ENCODE measurements at regions not wholly inside any gene's neighbourhood (a gene's known extent, or its start where the extent isn't known, plus 50 kb on each side); places are given as distances from the start of the nearest gene placed in this dataset.

- no peak for TF ChIP-seq CTCF (conservative IDR thresholded peaks at IDR 0.05; ENCODE audit: low read depth, low read length)
- no peak for DNase-seq (ENCODE audit: low read depth)
Observed at GRCh38 chr2:217154923-217155322, 295.1 kb upstream of the TNP1 start.

GRCh38 chr2:217153510-217153909 is 293.6 kb upstream of the TNP1 start:
- DNase-seq (ENCODE audit: low read depth), result no peak
- no peak for TF ChIP-seq CTCF (conservative IDR thresholded peaks at IDR 0.05; ENCODE audit: low read depth, low read length)
- H3K4me3 ChIP-seq (ENCODE audit: low read length), result no peak overlapping the region

More at GRCh38 chr2:217154923-217155322, 295.1 kb upstream of the TNP1 start:
- no peak overlapping the region for H3K4me3 ChIP-seq (ENCODE audit: low read length)

GRCh38 chr2:217152831-217153230 is 293.0 kb upstream of the TNP1 start:
- no peak for DNase-seq (ENCODE audit: low read depth)
- TF ChIP-seq CTCF (conservative IDR thresholded peaks at IDR 0.05; ENCODE audit: low read depth, low read length), result no peak
- no peak overlapping the region for H3K4me3 ChIP-seq (ENCODE audit: low read length)

- no peak overlapping the region for H3K4me3 ChIP-seq (ENCODE audit: low read length)
- no peak for DNase-seq (ENCODE audit: low read depth)
- TF ChIP-seq CTCF (conservative IDR thresholded peaks at IDR 0.05; ENCODE audit: low read depth, low read length), result no peak
Observed at GRCh38 chr2:217151509-217152206, 291.8 kb upstream of the TNP1 start.

GRCh38 chr2:217150236-217150635 is 290.4 kb upstream of the TNP1 start:
- no peak for TF ChIP-seq CTCF (conservative IDR thresholded peaks at IDR 0.05; ENCODE audit: low read depth, low read length)
- DNase-seq (ENCODE audit: low read depth), result no peak
- no peak overlapping the region for H3K4me3 ChIP-seq (ENCODE audit: low read length)

GRCh38 chr2:217149087-217149660 is 289.3 kb upstream of the TNP1 start:
- no peak overlapping the region for H3K4me3 ChIP-seq (ENCODE audit: low read length)
- TF ChIP-seq CTCF (conservative IDR thresholded peaks at IDR 0.05; ENCODE audit: low read depth, low read length), result no peak
- no peak for DNase-seq (ENCODE audit: low read depth)

GRCh38 chr2:217147818-217148217 is 288.0 kb upstream of the TNP1 start:
- no peak overlapping the region for H3K4me3 ChIP-seq (ENCODE audit: low read length)
- no peak for DNase-seq (ENCODE audit: low read depth)
- no peak for TF ChIP-seq CTCF (conservative IDR thresholded peaks at IDR 0.05; ENCODE audit: low read depth, low read length)

All from retinal pigment epithelial cell (primary cell).